GM23338 (cell line): ENCODE measurements at regions not wholly inside any gene's neighbourhood (a gene's known extent, or its start where the extent isn't known, plus 50 kb on each side); places are given as distances from the start of the nearest gene placed in this dataset.

Experiments
- ATAC-seq: fragments of 200-7000 bp; cut with Tn5 transposase; 3 replicates; pipeline ENCODE4 v1.9.1; 2020
- DNase-seq: peaks from one replicate; pipeline ENCODE4 v3.0.0-alpha.2; 2015; ENCODE audit warnings: low spot score
- H2AFZ ChIP-seq: fragments of 200-600 bp; sonication (generic); 2 replicates; pipeline ENCODE4 v1.8.0; 2016; ENCODE audit warnings: antibody characterized with exemption, mild to moderate bottlenecking, moderate library complexity
- H3F3A ChIP-seq: fragments of 200-600 bp; sonication (generic); replicated peaks from 2 replicates; pipeline ENCODE4 v1.8.0; 2017; ENCODE audit warnings: antibody characterized with exemption, mixed run types, low read depth
- H3K27ac ChIP-seq: fragments of 200-600 bp; sonication (generic); 2 replicates; pipeline ENCODE4 v1.6.1; 2016; ENCODE audit warnings: low read depth
- H3K27me3 ChIP-seq: fragments of 200-600 bp; sonication (generic); 2 replicates; pipeline ENCODE4 v1.8.0; 2016; ENCODE audit warnings: mild to moderate bottlenecking, mixed run types, moderate library complexity; ENCODE audit not compliant: insufficient read depth
- H3K36me3 ChIP-seq: fragments of 200-600 bp; sonication (generic); 2 replicates; pipeline ENCODE4 v1.8.0; 2016; ENCODE audit warnings: mild to moderate bottlenecking; ENCODE audit not compliant: insufficient read depth
- H3K4me1 ChIP-seq: fragments of 200-600 bp; sonication (generic); 2 replicates; pipeline ENCODE4 v1.8.0; 2016; ENCODE audit warnings: mild to moderate bottlenecking, moderate library complexity; ENCODE audit not compliant: insufficient read depth
- H3K4me2 ChIP-seq: fragments of 200-600 bp; sonication (generic); 2 replicates; pipeline ENCODE4 v1.7.1; 2017; ENCODE audit warnings: mixed run types
- H3K4me3 ChIP-seq: fragments of 200-600 bp; sonication (generic); 2 replicates; pipeline ENCODE4 v1.6.1; 2016; ENCODE audit warnings: mixed run types
- H3K79me2 ChIP-seq: fragments of 200-600 bp; sonication (generic); replicated peaks from 2 replicates; pipeline ENCODE4 v1.8.0; 2017; ENCODE audit warnings: mild to moderate bottlenecking; ENCODE audit not compliant: insufficient read depth
- H3K9me2 ChIP-seq: fragments of 200-600 bp; sonication (generic); 2 replicates; pipeline ENCODE4 v1.8.0; 2017; ENCODE audit not compliant: insufficient read depth
- H4K20me1 ChIP-seq: fragments of 200-600 bp; sonication (generic); replicated peaks from 2 replicates; pipeline ENCODE4 v1.8.0; 2017; ENCODE audit warnings: mild to moderate bottlenecking; ENCODE audit not compliant: insufficient read depth
- H3K27ac Mint-ChIP-seq: 2 replicates; pipeline ENCODE4 v1.8.0; 2020; ENCODE audit warnings: inconsistent platforms, mild to moderate bottlenecking, moderate library complexity, mixed read lengths
- H3K27me3 Mint-ChIP-seq: 3 replicates; pipeline ENCODE4 v1.8.0; 2022; ENCODE audit warnings: low read depth, mild to moderate bottlenecking, moderate library complexity, mixed read lengths, inconsistent platforms; ENCODE audit not compliant: insufficient read depth, poor library complexity
- H3K36me3 Mint-ChIP-seq: 3 replicates; pipeline ENCODE4 v1.8.0; 2021; ENCODE audit warnings: low read depth, mild to moderate bottlenecking, inconsistent platforms, moderate library complexity, mixed read lengths
- H3K4me1 Mint-ChIP-seq: 3 replicates; pipeline ENCODE4 v1.8.0; 2020; ENCODE audit warnings: mild to moderate bottlenecking, inconsistent platforms, mixed read lengths
- H3K4me3 Mint-ChIP-seq: 3 replicates; pipeline ENCODE4 v1.8.0; 2021; ENCODE audit warnings: moderate library complexity, mild to moderate bottlenecking, inconsistent platforms, mixed read lengths
- H3K9me3 Mint-ChIP-seq: 3 replicates; pipeline ENCODE4 v1.8.0; 2020; ENCODE audit warnings: moderate library complexity, mild to moderate bottlenecking, inconsistent platforms, mixed read lengths
- CREB1 ChIP-seq: fragments of 250-450 bp; sonication (Bioruptor Pico); IDR thresholded peaks from 2 replicates; pipeline ENCODE4 v1.5.0; 2020; ENCODE audit warnings: low read depth, mild to moderate bottlenecking, moderate library complexity
- CTCF ChIP-seq, 2 experiments: fragments of 200-600 bp in 1 of 2; sonication (generic) in 1 of 2; conservative IDR thresholded peaks; 2 replicates each; pipeline versions ENCODE4 v1.5.1 to v1.6.1; 2016 to 2017; ENCODE audit warnings: antibody characterized with exemption in 2 of 2, low read depth in 2 of 2, mild to moderate bottlenecking in 2 of 2, moderate library complexity in 1 of 2
- EZH2 ChIP-seq: fragments of 200-600 bp; sonication (generic); IDR thresholded peaks from one replicate; pipeline ENCODE4 v1.8.0; 2017; ENCODE audit warnings: antibody characterized with exemption, mild to moderate bottlenecking, low read depth; ENCODE audit not compliant: unreplicated experiment
- EZH2phosphoT487 ChIP-seq: fragments of 200-600 bp; sonication (generic); IDR thresholded peaks from one replicate; pipeline ENCODE4 v1.8.1; 2018; ENCODE audit warnings: antibody characterized with exemption; ENCODE audit not compliant: unreplicated experiment
- JUNB ChIP-seq: IDR thresholded peaks from one replicate; pipeline ENCODE4 v1.6.1; 2016; ENCODE audit warnings: antibody characterized with exemption; ENCODE audit not compliant: unreplicated experiment
- NANOG ChIP-seq: IDR thresholded peaks from 2 replicates; pipeline ENCODE4 v1.6.1; 2016; ENCODE audit warnings: antibody characterized with exemption, borderline replicate concordance
- POLR2AphosphoS5 ChIP-seq: IDR thresholded peaks from 2 replicates; pipeline ENCODE4 v1.6.1; 2016; ENCODE audit warnings: antibody characterized with exemption, low read depth
- STAT1 ChIP-seq: IDR thresholded peaks from one replicate; pipeline ENCODE4 v1.6.1; 2016; ENCODE audit warnings: antibody characterized with exemption; ENCODE audit not compliant: unreplicated experiment
- ZNF114 ChIP-seq: fragments of 250-450 bp; sonication (Bioruptor Pico); IDR thresholded peaks from 2 replicates; pipeline ENCODE4 v1.5.0; 2020; ENCODE audit warnings: mild to moderate bottlenecking, moderate library complexity
- ZNF331 ChIP-seq: fragments of 250-450 bp; sonication (Bioruptor Pico); IDR thresholded peaks from 2 replicates; pipeline ENCODE4 v1.5.0; 2020; ENCODE audit warnings: low read depth, mild to moderate bottlenecking, moderate library complexity
- TF ChIP-seq, protein P1 (sequence below): fragments of 250-450 bp; sonication (Bioruptor Pico); IDR thresholded peaks from 2 replicates; pipeline ENCODE4 v1.5.0; 2020; ENCODE audit warnings: mild to moderate bottlenecking, moderate library complexity
- TF ChIP-seq, protein P2 (sequence below): IDR thresholded peaks from 2 replicates; pipeline ENCODE4 v1.6.1; 2016; ENCODE audit warnings: antibody characterized with exemption
- TF ChIP-seq, protein P3 (sequence below): IDR thresholded peaks from one replicate; pipeline ENCODE4 v1.6.1; 2018; ENCODE audit warnings: antibody characterized with exemption; ENCODE audit not compliant: unreplicated experiment

DNA sequence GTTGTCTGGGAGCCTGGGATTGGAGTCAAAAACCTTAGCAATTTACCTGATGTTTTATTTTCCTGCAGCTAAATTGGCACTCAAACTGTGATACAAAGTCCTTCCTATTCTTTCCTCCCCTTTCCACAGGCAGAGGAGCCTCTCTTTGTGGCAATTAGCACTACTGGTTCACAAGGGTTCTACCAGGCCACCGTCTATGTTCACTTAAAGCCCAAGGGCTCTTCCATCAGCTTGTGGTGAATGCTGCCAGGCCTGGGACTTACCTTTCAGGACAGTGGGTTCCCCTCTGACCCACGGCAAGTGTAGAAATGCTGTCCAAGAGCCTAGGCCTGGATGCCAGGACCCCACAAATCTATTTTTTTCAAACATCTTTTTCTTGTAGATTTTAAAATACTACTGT, 251.9 kb upstream of the B3GALT2 start:
- H3K36me3 ChIP-seq, result 0 out of 2 replicates have a peak, but pooled peaks cover 4% of the 10 kb centered on the region
- H3K9me3 Mint-ChIP-seq, result peaks cover 24% of the 10 kb centered on the region
- no peaks in the 10 kb centered on the region for H3K27me3 ChIP-seq
- H3K4me2 ChIP-seq, result no peak overlapping the region
- H3K79me2 ChIP-seq, result no peaks in the 10 kb centered on the region
- no peaks in the 10 kb centered on the region for H3K4me1 Mint-ChIP-seq
- H2AFZ ChIP-seq, result no peak overlapping the region
- ATAC-seq (no peak), DNase-seq (no peak)
- H3K36me3 Mint-ChIP-seq, result peaks cover 7% of the 10 kb centered on the region
- TF ChIP-seq EZH2 (no peak), ZNF331 (CRISPR knock-in tag) (no peak), POLR2AphosphoS5 (no peak), CREB1 (CRISPR knock-in tag) (no peak), NANOG (no peak), STAT1 (no peak), JUNB (no peak), CTCF (conservative IDR thresholded peaks at IDR 0.05; ENCODE audit: low read depth in 2 of 2) (no peak), ZNF114 (CRISPR knock-in tag) (no peak), EZH2phosphoT487 (no peak)
- TF ChIP-seq, protein P1, sequence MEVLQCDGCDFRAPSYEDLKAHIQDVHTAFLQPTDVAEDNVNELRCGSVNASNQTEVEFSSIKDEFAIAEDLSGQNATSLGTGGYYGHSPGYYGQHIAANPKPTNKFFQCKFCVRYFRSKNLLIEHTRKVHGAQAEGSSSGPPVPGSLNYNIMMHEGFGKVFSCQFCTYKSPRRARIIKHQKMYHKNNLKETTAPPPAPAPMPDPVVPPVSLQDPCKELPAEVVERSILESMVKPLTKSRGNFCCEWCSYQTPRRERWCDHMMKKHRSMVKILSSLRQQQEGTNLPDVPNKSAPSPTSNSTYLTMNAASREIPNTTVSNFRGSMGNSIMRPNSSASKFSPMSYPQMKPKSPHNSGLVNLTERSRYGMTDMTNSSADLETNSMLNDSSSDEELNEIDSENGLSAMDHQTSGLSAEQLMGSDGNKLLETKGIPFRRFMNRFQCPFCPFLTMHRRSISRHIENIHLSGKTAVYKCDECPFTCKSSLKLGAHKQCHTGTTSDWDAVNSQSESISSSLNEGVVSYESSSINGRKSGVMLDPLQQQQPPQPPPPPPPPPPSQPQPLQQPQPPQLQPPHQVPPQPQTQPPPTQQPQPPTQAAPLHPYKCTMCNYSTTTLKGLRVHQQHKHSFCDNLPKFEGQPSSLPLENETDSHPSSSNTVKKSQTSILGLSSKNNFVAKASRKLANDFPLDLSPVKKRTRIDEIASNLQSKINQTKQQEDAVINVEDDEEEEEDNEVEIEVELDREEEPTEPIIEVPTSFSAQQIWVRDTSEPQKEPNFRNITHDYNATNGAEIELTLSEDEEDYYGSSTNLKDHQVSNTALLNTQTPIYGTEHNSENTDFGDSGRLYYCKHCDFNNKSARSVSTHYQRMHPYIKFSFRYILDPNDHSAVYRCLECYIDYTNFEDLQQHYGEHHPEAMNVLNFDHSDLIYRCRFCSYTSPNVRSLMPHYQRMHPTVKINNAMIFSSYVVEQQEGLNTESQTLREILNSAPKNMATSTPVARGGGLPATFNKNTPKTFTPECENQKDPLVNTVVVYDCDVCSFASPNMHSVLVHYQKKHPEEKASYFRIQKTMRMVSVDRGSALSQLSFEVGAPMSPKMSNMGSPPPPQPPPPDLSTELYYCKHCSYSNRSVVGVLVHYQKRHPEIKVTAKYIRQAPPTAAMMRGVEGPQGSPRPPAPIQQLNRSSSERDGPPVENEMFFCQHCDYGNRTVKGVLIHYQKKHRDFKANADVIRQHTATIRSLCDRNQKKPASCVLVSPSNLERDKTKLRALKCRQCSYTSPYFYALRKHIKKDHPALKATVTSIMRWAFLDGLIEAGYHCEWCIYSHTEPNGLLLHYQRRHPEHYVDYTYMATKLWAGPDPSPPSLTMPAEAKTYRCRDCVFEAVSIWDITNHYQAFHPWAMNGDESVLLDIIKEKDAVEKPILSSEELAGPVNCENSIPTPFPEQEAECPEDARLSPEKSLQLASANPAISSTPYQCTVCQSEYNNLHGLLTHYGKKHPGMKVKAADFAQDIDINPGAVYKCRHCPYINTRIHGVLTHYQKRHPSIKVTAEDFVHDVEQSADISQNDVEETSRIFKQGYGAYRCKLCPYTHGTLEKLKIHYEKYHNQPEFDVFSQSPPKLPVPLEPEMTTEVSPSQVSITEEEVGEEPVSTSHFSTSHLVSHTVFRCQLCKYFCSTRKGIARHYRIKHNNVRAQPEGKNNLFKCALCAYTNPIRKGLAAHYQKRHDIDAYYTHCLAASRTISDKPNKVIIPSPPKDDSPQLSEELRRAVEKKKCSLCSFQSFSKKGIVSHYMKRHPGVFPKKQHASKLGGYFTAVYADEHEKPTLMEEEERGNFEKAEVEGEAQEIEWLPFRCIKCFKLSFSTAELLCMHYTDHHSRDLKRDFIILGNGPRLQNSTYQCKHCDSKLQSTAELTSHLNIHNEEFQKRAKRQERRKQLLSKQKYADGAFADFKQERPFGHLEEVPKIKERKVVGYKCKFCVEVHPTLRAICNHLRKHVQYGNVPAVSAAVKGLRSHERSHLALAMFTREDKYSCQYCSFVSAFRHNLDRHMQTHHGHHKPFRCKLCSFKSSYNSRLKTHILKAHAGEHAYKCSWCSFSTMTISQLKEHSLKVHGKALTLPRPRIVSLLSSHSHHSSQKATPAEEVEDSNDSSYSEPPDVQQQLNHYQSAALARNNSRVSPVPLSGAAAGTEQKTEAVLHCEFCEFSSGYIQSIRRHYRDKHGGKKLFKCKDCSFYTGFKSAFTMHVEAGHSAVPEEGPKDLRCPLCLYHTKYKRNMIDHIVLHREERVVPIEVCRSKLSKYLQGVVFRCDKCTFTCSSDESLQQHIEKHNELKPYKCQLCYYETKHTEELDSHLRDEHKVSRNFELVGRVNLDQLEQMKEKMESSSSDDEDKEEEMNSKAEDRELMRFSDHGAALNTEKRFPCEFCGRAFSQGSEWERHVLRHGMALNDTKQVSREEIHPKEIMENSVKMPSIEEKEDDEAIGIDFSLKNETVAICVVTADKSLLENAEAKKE (CRISPR knock-in tag), result no peak
- TF ChIP-seq, protein P2, sequence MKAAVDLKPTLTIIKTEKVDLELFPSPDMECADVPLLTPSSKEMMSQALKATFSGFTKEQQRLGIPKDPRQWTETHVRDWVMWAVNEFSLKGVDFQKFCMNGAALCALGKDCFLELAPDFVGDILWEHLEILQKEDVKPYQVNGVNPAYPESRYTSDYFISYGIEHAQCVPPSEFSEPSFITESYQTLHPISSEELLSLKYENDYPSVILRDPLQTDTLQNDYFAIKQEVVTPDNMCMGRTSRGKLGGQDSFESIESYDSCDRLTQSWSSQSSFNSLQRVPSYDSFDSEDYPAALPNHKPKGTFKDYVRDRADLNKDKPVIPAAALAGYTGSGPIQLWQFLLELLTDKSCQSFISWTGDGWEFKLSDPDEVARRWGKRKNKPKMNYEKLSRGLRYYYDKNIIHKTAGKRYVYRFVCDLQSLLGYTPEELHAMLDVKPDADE, result no peak
- TF ChIP-seq, protein P3, sequence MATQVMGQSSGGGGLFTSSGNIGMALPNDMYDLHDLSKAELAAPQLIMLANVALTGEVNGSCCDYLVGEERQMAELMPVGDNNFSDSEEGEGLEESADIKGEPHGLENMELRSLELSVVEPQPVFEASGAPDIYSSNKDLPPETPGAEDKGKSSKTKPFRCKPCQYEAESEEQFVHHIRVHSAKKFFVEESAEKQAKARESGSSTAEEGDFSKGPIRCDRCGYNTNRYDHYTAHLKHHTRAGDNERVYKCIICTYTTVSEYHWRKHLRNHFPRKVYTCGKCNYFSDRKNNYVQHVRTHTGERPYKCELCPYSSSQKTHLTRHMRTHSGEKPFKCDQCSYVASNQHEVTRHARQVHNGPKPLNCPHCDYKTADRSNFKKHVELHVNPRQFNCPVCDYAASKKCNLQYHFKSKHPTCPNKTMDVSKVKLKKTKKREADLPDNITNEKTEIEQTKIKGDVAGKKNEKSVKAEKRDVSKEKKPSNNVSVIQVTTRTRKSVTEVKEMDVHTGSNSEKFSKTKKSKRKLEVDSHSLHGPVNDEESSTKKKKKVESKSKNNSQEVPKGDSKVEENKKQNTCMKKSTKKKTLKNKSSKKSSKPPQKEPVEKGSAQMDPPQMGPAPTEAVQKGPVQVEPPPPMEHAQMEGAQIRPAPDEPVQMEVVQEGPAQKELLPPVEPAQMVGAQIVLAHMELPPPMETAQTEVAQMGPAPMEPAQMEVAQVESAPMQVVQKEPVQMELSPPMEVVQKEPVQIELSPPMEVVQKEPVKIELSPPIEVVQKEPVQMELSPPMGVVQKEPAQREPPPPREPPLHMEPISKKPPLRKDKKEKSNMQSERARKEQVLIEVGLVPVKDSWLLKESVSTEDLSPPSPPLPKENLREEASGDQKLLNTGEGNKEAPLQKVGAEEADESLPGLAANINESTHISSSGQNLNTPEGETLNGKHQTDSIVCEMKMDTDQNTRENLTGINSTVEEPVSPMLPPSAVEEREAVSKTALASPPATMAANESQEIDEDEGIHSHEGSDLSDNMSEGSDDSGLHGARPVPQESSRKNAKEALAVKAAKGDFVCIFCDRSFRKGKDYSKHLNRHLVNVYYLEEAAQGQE, result no peak
- no peaks in the 10 kb centered on the region for H3K27me3 Mint-ChIP-seq
- H3K27ac Mint-ChIP-seq, result no peak overlapping the region
- no peak overlapping the region for H3K27ac ChIP-seq
- H3F3A ChIP-seq, result no peaks in the 10 kb centered on the region
- no peak overlapping the region for H3K4me3 ChIP-seq
- H4K20me1 ChIP-seq, result no peaks in the 10 kb centered on the region
- H3K4me3 Mint-ChIP-seq, result no peak overlapping the region
- H3K4me1 ChIP-seq, result no peaks in the 10 kb centered on the region
- H3K9me2 ChIP-seq, result peaks cover 10% of the 10 kb centered on the region
